GM21723 (cell line): ENCODE measurements at regions not wholly inside any gene's neighbourhood (a gene's known extent, or its start where the extent isn't known, plus 50 kb on each side); places are given as distances from the start of the nearest gene placed in this dataset.
"Not testable (repeated sequence)": the region's sequence is repeated elsewhere in the genome, so short reads cannot be mapped to it uniquely, and the experiment has no call there.

Experiments used
- ATAC-seq: cut with Tn5 transposase; IDR thresholded peaks from one replicate; pipeline ENCODE4 v1.9.1; 2021; ENCODE audit warnings: mild to moderate bottlenecking, moderate library complexity; ENCODE audit not compliant: unreplicated experiment

- no peak for ATAC-seq
Observed at GRCh38 chr5:4013106-4013898, 417.7 kb downstream of the IRX1 start.

GRCh38 chr5:4015709-4016108 lies 420.1 kb downstream of the IRX1 start:
- no peak for ATAC-seq

- no peak for ATAC-seq
Observed at GRCh38 chr5:4017076-4017803, 421.6 kb downstream of the IRX1 start.

- no peak for ATAC-seq
Observed at GRCh38 chr5:4018007-4018406, 422.4 kb downstream of the IRX1 start.

- ATAC-seq = no peak
Observed at GRCh38 chr5:4019009-4019769, 423.6 kb downstream of the IRX1 start.

- ATAC-seq = no peak
Observed at GRCh38 chr5:4019841-4020240, 424.2 kb downstream of the IRX1 start.

- no peak for ATAC-seq
Observed at GRCh38 chr5:4020400-4020799, 424.8 kb downstream of the IRX1 start.

- no peak for ATAC-seq
Observed at GRCh38 chr5:4022056-4022670, 426.5 kb downstream of the IRX1 start.

GRCh38 chr5:4023091-4023752 lies 427.6 kb downstream of the IRX1 start:
- ATAC-seq = no peak

GRCh38 chr5:4023753-4024335 lies 428.2 kb downstream of the IRX1 start:
- ATAC-seq = no peak

GRCh38 chr5:4027088-4027734 lies 431.6 kb downstream of the IRX1 start:
- no peak for ATAC-seq

- ATAC-seq = no peak
Observed at GRCh38 chr5:4028384-4028783, 432.8 kb downstream of the IRX1 start.

- not testable (repeated sequence) for ATAC-seq
Observed at GRCh38 chr5:4033546-4033945, 437.9 kb downstream of the IRX1 start.

- no peak for ATAC-seq
Observed at GRCh38 chr5:4036861-4037260, 441.2 kb downstream of the IRX1 start.

- ATAC-seq = no peak
Observed at GRCh38 chr5:4038994-4039393, 443.4 kb downstream of the IRX1 start.

- no peak for ATAC-seq
Observed at GRCh38 chr5:4042311-4042710, 446.7 kb downstream of the IRX1 start.

- ATAC-seq = no peak
Observed at GRCh38 chr5:4043135-4043534, 447.5 kb downstream of the IRX1 start.

- ATAC-seq = no peak
Observed at GRCh38 chr5:4044881-4045280, 449.2 kb downstream of the IRX1 start.

- ATAC-seq = no peak
Observed at GRCh38 chr5:4048398-4048797, 452.8 kb downstream of the IRX1 start.

GRCh38 chr5:4050203-4050602 lies 454.6 kb downstream of the IRX1 start:
- ATAC-seq = no peak
